ENCODE measurements at regions not wholly inside any gene's neighbourhood (a gene's known extent, or its start where the extent isn't known, plus 50 kb on each side); places are given as distances from the start of the nearest gene placed in this dataset.

DNA sequence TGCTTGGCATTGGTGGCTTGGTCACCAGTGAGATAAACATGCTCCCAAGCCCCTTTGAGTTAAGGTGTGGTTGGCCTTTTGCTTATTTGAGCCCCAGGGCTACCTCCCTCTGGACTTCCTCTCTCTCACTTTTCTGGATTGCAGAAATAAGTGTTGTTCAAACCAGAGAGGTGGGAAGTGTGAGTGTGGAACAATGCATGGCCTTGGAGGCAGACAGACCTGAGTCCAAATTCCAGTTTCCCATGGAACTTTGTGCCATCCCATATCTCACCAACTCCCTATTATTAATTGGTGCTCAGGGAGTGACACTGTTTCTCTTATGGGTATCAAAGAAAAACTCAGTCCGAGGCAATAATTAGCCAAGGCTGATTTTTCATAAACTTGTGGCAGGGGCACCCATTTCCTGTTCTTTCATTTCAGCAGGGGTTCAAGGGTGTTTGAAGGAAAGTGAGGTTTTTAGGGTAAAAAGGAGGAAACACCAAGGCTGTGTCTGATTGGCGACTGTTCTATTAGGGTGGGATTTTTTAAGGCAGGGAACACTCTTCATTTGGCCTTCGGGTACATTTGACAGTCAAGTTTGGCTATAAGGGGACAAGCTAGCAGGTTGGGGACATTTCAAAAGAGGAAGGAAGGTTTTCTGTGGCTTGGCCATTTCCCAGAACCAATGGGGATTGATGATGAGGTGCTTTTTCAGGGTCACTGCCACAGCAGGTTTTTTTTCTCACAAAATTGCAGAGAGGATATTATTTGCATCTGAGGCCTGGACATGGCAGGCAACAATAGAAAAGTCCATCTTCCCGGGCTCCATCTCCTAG is 148.8 kb upstream of the NPY start:
- Histone ChIP-seq H3K36me3 (ENCODE audit: control insufficient read depth, insufficient read depth, low read length) (no peaks in the 10 kb centered on the region), H3K27ac (ENCODE audit: insufficient read depth, low read length, poor library complexity, severe bottlenecking) (no peak overlapping the region), H3K4me3 (ENCODE audit: insufficient read depth, low read depth, low read length, poor library complexity, severe bottlenecking) (no peak overlapping the region), H3K27me3 (replicated peaks; ENCODE audit: control insufficient read depth, insufficient read depth, low read length, poor library complexity, severe bottlenecking) (no peaks in the 10 kb centered on the region), H3K9me3 (ENCODE audit: control insufficient read depth, low read length) (no peaks in the 10 kb centered on the region), H3K4me1 (ENCODE audit: control insufficient read depth, insufficient read depth, low read length, poor library complexity, severe bottlenecking) (no peaks in the 10 kb centered on the region)
- DNase-seq, result no peak

DNA sequence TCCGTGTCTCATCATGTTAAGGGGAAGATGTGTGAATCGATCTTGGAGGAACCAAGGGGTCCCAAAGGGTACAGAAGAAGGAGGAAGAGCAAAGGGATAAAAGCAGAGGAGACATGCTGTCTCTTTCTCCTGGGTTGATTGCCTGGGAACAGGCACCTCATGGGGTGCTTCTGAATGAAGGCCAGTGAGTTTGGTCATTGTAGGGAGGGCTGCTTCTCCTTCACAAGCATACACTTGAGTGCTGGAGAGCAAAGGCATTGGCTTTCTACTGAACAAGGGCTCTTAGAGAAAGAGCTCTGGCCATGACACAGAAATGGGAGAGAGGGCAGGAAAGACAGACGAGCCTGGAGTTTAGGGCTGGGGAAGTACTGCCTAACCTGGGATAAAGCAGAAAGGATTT is 146.7 kb upstream of the NPY start:
- H3K27me3 ChIP-seq (replicated peaks; ENCODE audit: control insufficient read depth, insufficient read depth, low read length, poor library complexity, severe bottlenecking), result no peaks in the 10 kb centered on the region
- H3K4me1 ChIP-seq (ENCODE audit: control insufficient read depth, insufficient read depth, low read length, poor library complexity, severe bottlenecking), result no peaks in the 10 kb centered on the region
- no peak for DNase-seq
- no peaks in the 10 kb centered on the region for H3K9me3 ChIP-seq (ENCODE audit: control insufficient read depth, low read length)
- no peak overlapping the region for H3K4me3 ChIP-seq (ENCODE audit: insufficient read depth, low read depth, low read length, poor library complexity, severe bottlenecking)
- H3K27ac ChIP-seq (ENCODE audit: insufficient read depth, low read length, poor library complexity, severe bottlenecking), result no peak overlapping the region
- H3K36me3 ChIP-seq (ENCODE audit: control insufficient read depth, insufficient read depth, low read length), result no peaks in the 10 kb centered on the region

DNA sequence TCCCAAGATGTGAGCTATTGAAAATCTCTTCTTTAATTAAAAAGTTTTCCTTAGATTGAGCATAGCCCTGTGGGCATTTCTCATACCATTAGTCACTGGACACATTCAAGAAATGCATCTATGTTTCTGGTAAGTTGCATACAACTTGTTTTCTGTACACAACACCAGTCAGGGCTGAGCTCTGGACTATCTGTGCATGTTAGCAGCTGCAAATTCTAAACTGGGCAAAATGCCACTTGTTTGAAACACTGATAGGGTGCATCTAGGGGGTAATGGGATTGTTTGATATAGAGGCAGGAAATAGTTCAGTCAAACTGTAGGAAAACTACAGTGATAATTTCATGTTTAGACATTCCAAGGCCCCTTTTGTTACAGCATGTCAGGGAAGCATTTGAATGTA is 145.6 kb upstream of the NPY start:
- Histone ChIP-seq H3K27ac (ENCODE audit: insufficient read depth, low read length, poor library complexity, severe bottlenecking) (no peak overlapping the region), H3K36me3 (ENCODE audit: control insufficient read depth, insufficient read depth, low read length) (no peaks in the 10 kb centered on the region), H3K4me3 (ENCODE audit: insufficient read depth, low read depth, low read length, poor library complexity, severe bottlenecking) (no peak overlapping the region), H3K4me1 (ENCODE audit: control insufficient read depth, insufficient read depth, low read length, poor library complexity, severe bottlenecking) (no peaks in the 10 kb centered on the region), H3K9me3 (ENCODE audit: control insufficient read depth, low read length) (no peaks in the 10 kb centered on the region), H3K27me3 (replicated peaks; ENCODE audit: control insufficient read depth, insufficient read depth, low read length, poor library complexity, severe bottlenecking) (no peaks in the 10 kb centered on the region)
- DNase-seq, result no peak

DNA sequence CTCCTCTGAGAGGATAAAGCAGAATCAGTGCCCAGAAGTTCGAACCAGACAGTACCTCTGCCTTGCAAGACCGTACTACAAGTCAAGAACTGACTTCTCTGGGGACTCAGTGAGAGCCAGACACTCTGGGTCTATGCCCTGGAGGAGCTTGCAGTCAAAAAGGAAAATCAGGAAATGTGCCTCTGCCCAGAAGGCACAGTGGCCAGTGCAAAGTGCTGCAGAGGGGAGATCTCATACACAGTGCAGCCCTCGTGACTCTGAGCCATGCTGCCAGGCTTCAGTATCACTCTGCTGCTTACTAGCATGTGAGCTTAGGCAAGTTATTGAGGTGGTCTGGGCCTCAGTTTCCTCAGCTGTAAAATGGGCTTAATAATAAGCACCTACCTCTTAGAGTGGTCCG is 144.0 kb upstream of the NPY start:
- no peak overlapping the region for H3K4me3 ChIP-seq (ENCODE audit: insufficient read depth, low read depth, low read length, poor library complexity, severe bottlenecking)

DNA sequence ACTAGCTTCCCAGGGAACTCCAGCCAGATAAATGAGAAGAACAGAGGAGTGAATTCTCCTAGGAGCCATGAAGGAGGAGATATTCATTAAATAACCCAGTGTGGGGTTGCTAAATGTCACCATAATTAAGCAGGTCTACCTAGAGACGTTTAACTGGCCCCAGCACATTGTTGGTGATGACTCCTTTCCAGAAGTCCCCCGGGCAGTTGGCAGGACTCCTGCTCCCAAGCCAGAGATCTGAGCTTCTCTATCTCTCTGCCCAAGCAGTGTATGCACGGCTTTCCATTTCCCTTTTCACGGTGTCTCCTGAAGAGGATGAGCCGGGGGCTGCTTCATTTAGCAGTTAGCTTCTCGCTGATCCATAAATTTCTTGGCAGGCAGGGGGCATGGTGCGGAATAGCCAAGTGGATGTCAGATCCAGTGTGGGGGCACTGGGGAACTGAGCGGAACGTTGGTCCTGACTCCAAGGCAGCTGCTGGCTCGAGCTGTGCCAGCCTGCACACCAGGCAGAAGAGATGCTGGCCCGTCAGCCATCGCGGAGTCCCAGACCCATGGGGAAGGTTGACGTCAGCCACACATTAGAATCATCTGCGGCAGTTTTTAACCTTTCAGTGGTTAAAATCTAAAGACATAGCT is 142.0 kb upstream of the NPY start:
- no peak for DNase-seq
- Histone ChIP-seq H3K27ac (ENCODE audit: insufficient read depth, low read length, poor library complexity, severe bottlenecking) (no peak overlapping the region), H3K27me3 (replicated peaks; ENCODE audit: control insufficient read depth, insufficient read depth, low read length, poor library complexity, severe bottlenecking) (no peaks in the 10 kb centered on the region), H3K4me3 (ENCODE audit: insufficient read depth, low read depth, low read length, poor library complexity, severe bottlenecking) (no peak overlapping the region), H3K9me3 (ENCODE audit: control insufficient read depth, low read length) (no peaks in the 10 kb centered on the region), H3K4me1 (ENCODE audit: control insufficient read depth, insufficient read depth, low read length, poor library complexity, severe bottlenecking) (no peaks in the 10 kb centered on the region), H3K36me3 (ENCODE audit: control insufficient read depth, insufficient read depth, low read length) (no peaks in the 10 kb centered on the region)

More for the DNA sequence above, 144.0 kb upstream of the NPY start:
- Histone ChIP-seq H3K27ac (ENCODE audit: insufficient read depth, low read length, poor library complexity, severe bottlenecking) (no peak overlapping the region), H3K36me3 (ENCODE audit: control insufficient read depth, insufficient read depth, low read length) (no peaks in the 10 kb centered on the region), H3K9me3 (ENCODE audit: control insufficient read depth, low read length) (no peaks in the 10 kb centered on the region), H3K27me3 (replicated peaks; ENCODE audit: control insufficient read depth, insufficient read depth, low read length, poor library complexity, severe bottlenecking) (no peaks in the 10 kb centered on the region), H3K4me1 (ENCODE audit: control insufficient read depth, insufficient read depth, low read length, poor library complexity, severe bottlenecking) (no peaks in the 10 kb centered on the region)
- DNase-seq, result no peak

DNA sequence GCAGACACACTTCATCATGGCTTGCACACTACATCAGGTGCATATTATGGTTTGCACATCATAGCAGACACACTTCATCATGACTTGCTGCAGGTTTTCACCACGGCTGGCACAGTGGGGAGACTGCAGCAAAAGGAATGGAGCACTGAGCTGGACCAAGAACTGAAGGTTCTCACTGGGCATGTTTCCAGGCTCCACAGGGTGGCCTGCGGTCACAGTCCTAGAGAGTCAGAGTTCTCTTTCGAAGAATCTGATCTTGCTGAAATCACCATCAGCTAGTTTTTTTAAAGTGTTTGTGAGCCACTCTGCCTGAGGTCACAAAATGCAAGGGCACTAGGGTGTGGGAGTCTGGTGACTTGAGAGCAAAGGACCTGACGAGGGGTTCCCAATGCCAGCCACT is 140.4 kb upstream of the NPY start:
- no peaks in the 10 kb centered on the region for H3K4me1 ChIP-seq (ENCODE audit: control insufficient read depth, insufficient read depth, low read length, poor library complexity, severe bottlenecking)
- no peaks in the 10 kb centered on the region for H3K9me3 ChIP-seq (ENCODE audit: control insufficient read depth, low read length)
- DNase-seq, result no peak
- no peaks in the 10 kb centered on the region for H3K27me3 ChIP-seq (replicated peaks; ENCODE audit: control insufficient read depth, insufficient read depth, low read length, poor library complexity, severe bottlenecking)
- no peak overlapping the region for H3K4me3 ChIP-seq (ENCODE audit: insufficient read depth, low read depth, low read length, poor library complexity, severe bottlenecking)
- H3K36me3 ChIP-seq (ENCODE audit: control insufficient read depth, insufficient read depth, low read length), result no peaks in the 10 kb centered on the region
- H3K27ac ChIP-seq (ENCODE audit: insufficient read depth, low read length, poor library complexity, severe bottlenecking), result no peak overlapping the region

DNA sequence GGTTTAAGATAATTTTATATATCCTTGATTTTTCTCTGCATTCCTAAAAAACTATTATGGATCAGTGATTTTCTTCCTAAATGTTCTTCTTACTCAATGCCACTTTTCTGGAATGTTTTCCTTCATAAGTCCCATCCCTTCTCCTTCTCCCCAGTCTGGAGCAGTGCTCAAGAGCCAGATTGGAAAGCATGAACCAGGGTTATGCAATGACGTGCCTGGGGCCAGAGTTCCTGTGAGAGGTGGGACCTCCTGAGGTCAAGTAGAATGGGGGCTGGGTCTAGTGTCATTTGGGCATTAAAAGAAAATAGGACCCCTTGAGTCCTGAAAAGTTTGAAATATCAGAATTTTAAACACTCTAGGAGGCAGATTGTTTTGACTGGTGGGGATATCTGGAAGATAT is 132.0 kb upstream of the NPY start:
- no peaks in the 10 kb centered on the region for H3K4me1 ChIP-seq (ENCODE audit: control insufficient read depth, insufficient read depth, low read length, poor library complexity, severe bottlenecking)
- H3K36me3 ChIP-seq (ENCODE audit: control insufficient read depth, insufficient read depth, low read length), result no peaks in the 10 kb centered on the region
- peaks cover 2% of the 10 kb centered on the region for H3K27me3 ChIP-seq (replicated peaks; ENCODE audit: control insufficient read depth, insufficient read depth, low read length, poor library complexity, severe bottlenecking)
- H3K27ac ChIP-seq (ENCODE audit: insufficient read depth, low read length, poor library complexity, severe bottlenecking), result no peak overlapping the region
- no peak overlapping the region for H3K4me3 ChIP-seq (ENCODE audit: insufficient read depth, low read depth, low read length, poor library complexity, severe bottlenecking)
- DNase-seq, result no peak
- H3K9me3 ChIP-seq (ENCODE audit: control insufficient read depth, low read length), result no peaks in the 10 kb centered on the region

DNA sequence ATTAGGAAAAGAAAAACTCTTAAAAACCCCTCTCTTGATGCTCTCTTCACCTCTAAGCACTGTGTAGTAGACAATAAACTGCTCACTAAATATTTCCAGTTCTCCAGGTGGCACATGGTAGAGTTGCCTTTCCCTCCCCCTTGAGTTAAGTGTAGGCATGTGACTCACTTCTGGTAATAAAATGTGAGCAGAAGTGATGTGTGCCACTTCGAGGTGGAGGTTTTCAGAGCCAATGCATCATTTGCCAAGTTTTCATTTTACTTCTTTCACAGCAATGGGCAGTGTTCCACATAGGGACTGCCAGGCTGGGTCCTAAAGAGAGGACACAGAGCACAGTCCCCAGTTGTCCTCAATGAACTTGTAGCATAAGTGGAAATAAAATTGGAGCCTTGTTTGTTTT is 131.6 kb upstream of the NPY start:
- no peak overlapping the region for H3K4me3 ChIP-seq (ENCODE audit: insufficient read depth, low read depth, low read length, poor library complexity, severe bottlenecking)
- no peaks in the 10 kb centered on the region for H3K4me1 ChIP-seq (ENCODE audit: control insufficient read depth, insufficient read depth, low read length, poor library complexity, severe bottlenecking)
- H3K9me3 ChIP-seq (ENCODE audit: control insufficient read depth, low read length), result no peaks in the 10 kb centered on the region
- DNase-seq, result no peak
- peaks cover 2% of the 10 kb centered on the region for H3K27me3 ChIP-seq (replicated peaks; ENCODE audit: control insufficient read depth, insufficient read depth, low read length, poor library complexity, severe bottlenecking)
- no peaks in the 10 kb centered on the region for H3K36me3 ChIP-seq (ENCODE audit: control insufficient read depth, insufficient read depth, low read length)
- H3K27ac ChIP-seq (ENCODE audit: insufficient read depth, low read length, poor library complexity, severe bottlenecking), result no peak overlapping the region

DNA sequence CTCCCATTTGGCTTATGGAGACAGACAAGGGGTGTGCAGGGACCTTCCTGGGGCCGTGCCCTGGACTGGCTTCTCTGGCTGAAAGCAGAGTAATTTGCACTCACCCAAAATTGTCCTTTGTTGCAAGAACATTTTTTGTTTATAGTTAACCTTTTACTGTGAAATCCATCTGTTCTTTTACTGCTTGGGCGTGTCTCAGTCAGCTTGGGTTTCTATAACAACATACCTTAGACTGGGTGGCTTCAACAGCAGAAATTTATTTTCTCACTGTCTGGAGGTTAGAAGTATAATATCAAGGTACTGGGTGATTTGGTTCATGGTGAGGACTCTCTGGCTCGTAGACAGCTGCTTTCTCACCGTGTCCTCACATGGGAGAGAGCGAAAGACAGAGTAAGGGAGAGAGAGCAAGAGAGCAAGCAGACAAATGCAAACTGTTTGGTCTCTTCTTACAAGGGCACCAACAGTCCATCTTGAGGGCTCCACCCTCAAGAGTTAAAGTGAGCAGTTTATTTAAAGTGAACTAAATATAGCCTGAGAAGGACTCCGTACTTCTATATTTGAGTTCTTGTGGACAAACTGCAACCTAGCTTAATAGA is 131.0 kb upstream of the NPY start:
- Histone ChIP-seq H3K36me3 (ENCODE audit: control insufficient read depth, insufficient read depth, low read length) (no peaks in the 10 kb centered on the region), H3K27me3 (replicated peaks; ENCODE audit: control insufficient read depth, insufficient read depth, low read length, poor library complexity, severe bottlenecking) (peaks cover 2% of the 10 kb centered on the region), H3K4me1 (ENCODE audit: control insufficient read depth, insufficient read depth, low read length, poor library complexity, severe bottlenecking) (no peaks in the 10 kb centered on the region), H3K27ac (ENCODE audit: insufficient read depth, low read length, poor library complexity, severe bottlenecking) (no peak overlapping the region), H3K4me3 (ENCODE audit: insufficient read depth, low read depth, low read length, poor library complexity, severe bottlenecking) (no peak overlapping the region), H3K9me3 (ENCODE audit: control insufficient read depth, low read length) (no peaks in the 10 kb centered on the region)
- no peak for DNase-seq

DNA sequence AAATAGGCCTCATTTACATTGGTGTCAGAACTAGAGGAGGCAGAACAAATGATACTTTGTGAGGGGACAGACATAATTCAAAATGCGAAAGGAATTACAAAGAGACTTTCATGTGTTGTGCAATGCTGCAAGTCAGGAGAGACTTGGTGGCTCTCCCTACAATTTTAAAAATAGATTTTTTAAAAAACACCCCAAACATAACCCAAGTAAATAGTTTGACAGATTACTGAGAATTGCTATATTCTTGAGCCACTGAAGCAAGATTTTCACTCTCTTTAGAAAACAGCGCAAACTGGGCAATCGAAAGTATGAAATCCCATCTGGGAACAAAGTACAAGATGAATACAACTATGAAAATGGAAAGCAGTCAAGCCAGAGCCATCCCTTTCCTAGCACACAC is 126.3 kb upstream of the NPY start:
- no peak overlapping the region for H3K27ac ChIP-seq (ENCODE audit: insufficient read depth, low read length, poor library complexity, severe bottlenecking)
- no peaks in the 10 kb centered on the region for H3K4me1 ChIP-seq (ENCODE audit: control insufficient read depth, insufficient read depth, low read length, poor library complexity, severe bottlenecking)
- no peaks in the 10 kb centered on the region for H3K27me3 ChIP-seq (replicated peaks; ENCODE audit: control insufficient read depth, insufficient read depth, low read length, poor library complexity, severe bottlenecking)
- H3K36me3 ChIP-seq (ENCODE audit: control insufficient read depth, insufficient read depth, low read length), result no peaks in the 10 kb centered on the region
- H3K9me3 ChIP-seq (ENCODE audit: control insufficient read depth, low read length), result no peaks in the 10 kb centered on the region
- no peak overlapping the region for H3K4me3 ChIP-seq (ENCODE audit: insufficient read depth, low read depth, low read length, poor library complexity, severe bottlenecking)
- no peak for DNase-seq

Measured in effector memory CD4-positive, alpha-beta T cell (primary cell).